BJ (cell line): ENCODE measurements at regions not wholly inside any gene's neighbourhood (a gene's known extent, or its start where the extent isn't known, plus 50 kb on each side); places are given as distances from the start of the nearest gene placed in this dataset.

Source experiments
- CTCF ChIA-PET: fragments of 350-600 bp; formaldehyde crosslinking; extraction: SDS; loops from one replicate; lab custom pipeline; 2021; ENCODE audit warnings: antibody characterized with exemption, inconsistent platforms; lab: Yijun Ruan, JAX
- POLR2A ChIA-PET: fragments of 300-600 bp; sonication (Branson Sonifier 250); formaldehyde crosslinking; extraction: SDS; loops from one replicate; lab custom pipeline; 2021; ENCODE audit warnings: antibody characterized with exemption; lab: Charles Lee
- DNase-seq: peaks from one replicate; pipeline ENCODE4 v3.0.0-alpha.2; 2011; ENCODE audit warnings: low read depth
- H3K27me3 ChIP-seq: 2 replicates; pipeline ENCODE4 v1.6.0; 2011; ENCODE audit warnings: low read length; ENCODE audit not compliant: control insufficient read depth, insufficient read depth
- H3K36me3 ChIP-seq: 2 replicates; pipeline ENCODE4 v1.5.1; 2011; ENCODE audit warnings: low read length; ENCODE audit not compliant: control insufficient read depth, insufficient read depth
- H3K4me3 ChIP-seq: 2 replicates; pipeline ENCODE4 v1.5.1; 2011; ENCODE audit warnings: low read depth, mild to moderate bottlenecking, control low read depth, low read length
- TF ChIP-seq, protein P1 (sequence below): IDR thresholded peaks from 2 replicates; pipeline ENCODE4 v1.5.1; 2011; ENCODE audit warnings: low read depth, mild to moderate bottlenecking, control low read depth, inconsistent platforms, low read length, moderate library complexity; ENCODE audit not compliant: insufficient read depth

DNA sequence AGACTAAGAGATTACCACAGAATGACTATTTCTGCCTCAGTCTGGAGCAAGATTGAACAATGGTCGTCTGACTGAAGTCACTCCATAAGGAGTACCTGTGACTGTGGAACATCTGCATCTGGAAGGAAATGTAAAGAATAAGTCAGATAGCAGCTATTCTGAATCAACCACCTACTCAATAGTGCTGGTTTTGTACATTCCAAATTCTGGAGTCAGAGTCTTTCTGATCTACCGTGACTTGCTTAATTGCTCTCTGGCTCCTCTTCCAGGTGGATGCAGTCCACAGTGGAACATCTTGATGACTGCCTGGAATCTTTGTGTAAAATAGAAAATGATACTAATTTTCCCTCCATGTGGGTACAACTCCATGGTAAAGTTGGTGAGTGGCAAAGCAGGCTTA lies 156.3 kb upstream of the SEMA3C start:
- H3K36me3 ChIP-seq, result no peaks in the 10 kb centered on the region
- CTCF ChIA-PET, result no interaction called here
- DNase-seq, result no peak
- H3K27me3 ChIP-seq, result no peaks in the 10 kb centered on the region
- POLR2A ChIA-PET, result no interaction called here
- TF ChIP-seq, protein P1, sequence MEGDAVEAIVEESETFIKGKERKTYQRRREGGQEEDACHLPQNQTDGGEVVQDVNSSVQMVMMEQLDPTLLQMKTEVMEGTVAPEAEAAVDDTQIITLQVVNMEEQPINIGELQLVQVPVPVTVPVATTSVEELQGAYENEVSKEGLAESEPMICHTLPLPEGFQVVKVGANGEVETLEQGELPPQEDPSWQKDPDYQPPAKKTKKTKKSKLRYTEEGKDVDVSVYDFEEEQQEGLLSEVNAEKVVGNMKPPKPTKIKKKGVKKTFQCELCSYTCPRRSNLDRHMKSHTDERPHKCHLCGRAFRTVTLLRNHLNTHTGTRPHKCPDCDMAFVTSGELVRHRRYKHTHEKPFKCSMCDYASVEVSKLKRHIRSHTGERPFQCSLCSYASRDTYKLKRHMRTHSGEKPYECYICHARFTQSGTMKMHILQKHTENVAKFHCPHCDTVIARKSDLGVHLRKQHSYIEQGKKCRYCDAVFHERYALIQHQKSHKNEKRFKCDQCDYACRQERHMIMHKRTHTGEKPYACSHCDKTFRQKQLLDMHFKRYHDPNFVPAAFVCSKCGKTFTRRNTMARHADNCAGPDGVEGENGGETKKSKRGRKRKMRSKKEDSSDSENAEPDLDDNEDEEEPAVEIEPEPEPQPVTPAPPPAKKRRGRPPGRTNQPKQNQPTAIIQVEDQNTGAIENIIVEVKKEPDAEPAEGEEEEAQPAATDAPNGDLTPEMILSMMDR, result no peak
- H3K4me3 ChIP-seq, result no peak overlapping the region

GRCh38 chr7:81074406-81074805 lies 155.6 kb upstream of the SEMA3C start:
- no peaks in the 10 kb centered on the region for H3K27me3 ChIP-seq
- ChIA-PET CTCF (no interaction called here), POLR2A (no interaction called here)
- H3K4me3 ChIP-seq, result no peak overlapping the region
- H3K36me3 ChIP-seq, result no peaks in the 10 kb centered on the region
- TF ChIP-seq, protein P1, result no peak
- no peak for DNase-seq

- DNase-seq, result no peak
- ChIA-PET POLR2A (no interaction called here), CTCF (no interaction called here)
- no peaks in the 10 kb centered on the region for H3K36me3 ChIP-seq
- no peaks in the 10 kb centered on the region for H3K27me3 ChIP-seq
- TF ChIP-seq, protein P1, result no peak
- no peak overlapping the region for H3K4me3 ChIP-seq
Observed at GRCh38 chr7:81073931-81074251, 155.0 kb upstream of the SEMA3C start.

DNA sequence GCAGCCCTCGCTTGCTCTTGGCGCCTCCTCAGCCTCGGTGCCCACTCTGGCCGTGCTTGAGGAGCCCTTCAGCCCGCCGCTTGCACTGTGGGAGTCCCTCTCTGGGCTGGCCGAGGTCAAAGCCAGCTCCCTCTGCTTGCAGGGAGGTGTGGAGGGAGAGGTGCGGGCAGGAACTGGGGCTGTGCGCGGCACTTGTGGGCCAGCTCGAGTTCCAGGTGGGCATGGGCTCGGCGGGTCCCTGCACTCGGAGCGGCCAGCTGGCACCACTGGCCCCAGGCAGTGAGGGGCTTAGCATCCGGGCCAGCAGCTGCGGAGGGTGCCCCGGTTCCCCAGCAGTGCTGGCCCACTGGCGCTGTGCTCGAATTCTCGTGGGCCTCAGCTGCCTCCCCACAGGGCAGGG lies 152.1 kb upstream of the SEMA3C start:
- no peak for DNase-seq
- Histone ChIP-seq H3K36me3 (no peaks in the 10 kb centered on the region), H3K4me3 (no peak overlapping the region), H3K27me3 (no peaks in the 10 kb centered on the region)
- TF ChIP-seq, protein P1, result no peak
- ChIA-PET POLR2A (interaction anchor here (0.6 kb wide), 1 partner anchor 222 kb away, joined by 6 read pairs; no protein-coding TSS in a partner anchor), CTCF (no interaction called here)

DNA sequence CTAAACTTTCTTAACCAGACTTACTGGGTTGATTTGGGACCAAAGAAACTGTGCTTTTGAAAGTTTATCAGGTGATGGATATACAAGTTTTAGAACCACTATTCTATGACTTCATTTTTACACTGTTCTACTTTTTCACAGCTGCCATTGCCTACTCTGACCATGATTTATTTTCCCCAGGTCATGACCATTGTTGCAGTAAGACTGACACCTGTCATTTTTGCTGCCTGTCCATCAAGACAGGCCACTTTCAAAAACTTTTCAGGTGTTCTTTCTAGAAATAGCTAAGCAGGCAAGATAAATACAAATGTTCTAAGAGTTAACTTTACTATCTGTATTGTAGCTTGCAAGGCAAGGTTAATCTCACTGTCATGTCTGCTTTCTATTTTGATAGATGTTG lies 147.9 kb upstream of the SEMA3C start:
- H3K27me3 ChIP-seq, result no peaks in the 10 kb centered on the region
- no peaks in the 10 kb centered on the region for H3K36me3 ChIP-seq
- no peak overlapping the region for H3K4me3 ChIP-seq
- TF ChIP-seq, protein P1, result no peak
- no peak for DNase-seq
- CTCF ChIA-PET, result interaction anchor here (1.2 kb wide), 1 partner anchor 41 kb away, joined by 3 read pairs; no protein-coding TSS in a partner anchor
- POLR2A ChIA-PET, result no interaction called here
